GM18502 (cell line): ENCODE measurements at regions not wholly inside any gene's neighbourhood (a gene's known extent, or its start where the extent isn't known, plus 50 kb on each side); places are given as distances from the start of the nearest gene placed in this dataset.

ENCODE experiments used
- ATAC-seq: cut with Tn5 transposase; IDR thresholded peaks from one replicate; pipeline ENCODE4 v1.9.1; 2021; ENCODE audit warnings: mild to moderate bottlenecking; ENCODE audit not compliant: unreplicated experiment, poor library complexity

DNA sequence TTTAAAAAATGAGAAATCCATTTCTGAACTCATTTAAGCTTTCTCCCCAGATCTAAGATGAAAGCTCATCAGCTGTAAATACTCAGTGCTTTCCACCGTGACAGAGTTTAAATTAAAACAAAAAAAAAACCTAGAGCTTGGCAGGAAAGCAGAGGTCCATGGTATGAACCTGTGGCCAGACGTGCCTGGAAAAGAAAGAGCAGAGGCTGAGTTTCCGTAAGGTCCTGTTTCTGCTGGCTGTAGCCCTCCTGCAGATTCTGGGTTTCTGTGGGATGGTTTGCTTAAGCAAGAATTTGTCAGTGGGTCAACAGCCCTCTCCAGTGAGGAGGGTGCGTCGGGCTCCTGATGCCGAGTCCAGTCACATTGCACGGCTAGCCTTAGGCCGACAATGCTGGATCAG, 383.2 kb downstream of the SAMD5 start:
- no peak for ATAC-seq

DNA sequence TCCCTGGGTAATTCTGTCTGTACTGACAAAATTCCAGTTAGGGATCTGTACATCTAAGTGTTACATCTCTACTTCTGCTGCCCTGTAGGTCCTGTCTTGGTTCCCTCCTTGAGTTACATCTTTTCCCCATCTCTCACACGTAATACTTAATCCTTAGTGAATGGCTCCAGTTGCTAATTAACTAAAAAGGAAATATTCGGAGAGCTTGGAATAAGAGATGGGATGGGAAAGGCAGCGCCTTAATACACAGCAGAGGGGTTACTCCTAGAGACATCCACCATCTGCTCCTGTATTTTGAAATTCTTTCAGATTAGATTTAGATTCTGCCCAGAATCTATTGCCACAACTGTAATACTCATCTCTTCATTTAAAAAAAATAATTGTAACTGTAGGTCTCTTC, 384.0 kb downstream of the SAMD5 start:
- no peak for ATAC-seq

GRCh38 chr6:147895272-147895671, 386.8 kb downstream of the SAMD5 start:
- no peak for ATAC-seq

- ATAC-seq = no peak
These were observed 391.8 kb downstream of the SAMD5 start for GRCh38 chr6:147900247-147900830.

DNA sequence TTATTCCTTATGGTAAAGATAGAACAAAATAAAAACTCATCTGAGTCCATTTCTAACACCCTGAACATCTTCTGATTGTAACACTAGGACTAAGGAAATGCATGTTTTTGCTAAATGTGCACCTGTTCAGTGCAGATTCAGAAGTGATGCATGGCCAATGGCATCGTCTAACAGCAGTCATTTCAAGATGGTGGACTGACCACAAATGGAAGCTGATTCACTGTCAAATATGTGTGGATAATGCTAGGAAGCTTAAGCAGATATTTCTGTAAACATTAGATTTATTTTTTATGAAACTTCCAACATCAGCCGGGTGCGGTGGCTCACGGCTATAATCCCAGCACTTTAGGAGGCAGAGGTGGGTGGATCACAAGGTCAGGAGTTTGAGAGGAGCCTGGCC, 394.8 kb downstream of the SAMD5 start:
- no peak for ATAC-seq

DNA sequence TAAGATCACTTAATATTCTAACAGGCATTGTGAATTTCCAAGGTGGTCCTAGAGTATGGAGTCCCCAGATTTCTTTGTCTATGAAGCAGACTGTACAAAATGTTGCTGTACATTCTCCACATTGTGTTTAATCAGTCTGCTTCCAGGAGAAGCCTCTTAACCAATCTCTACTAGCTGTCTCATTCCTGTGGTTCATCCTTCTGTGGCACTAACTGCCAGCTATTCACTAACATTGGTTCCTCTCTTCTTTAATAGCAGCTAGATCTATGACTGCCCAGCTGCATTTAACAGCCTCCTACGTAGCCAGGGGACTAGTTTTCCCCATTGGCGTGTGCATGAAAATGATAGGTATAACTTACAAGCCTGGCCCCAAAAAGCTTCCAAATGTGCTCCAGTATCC, 395.4 kb downstream of the SAMD5 start:
- ATAC-seq = no peak

- no peak for ATAC-seq
These were observed 395.9 kb downstream of the SAMD5 start for GRCh38 chr6:147904416-147904815.

DNA sequence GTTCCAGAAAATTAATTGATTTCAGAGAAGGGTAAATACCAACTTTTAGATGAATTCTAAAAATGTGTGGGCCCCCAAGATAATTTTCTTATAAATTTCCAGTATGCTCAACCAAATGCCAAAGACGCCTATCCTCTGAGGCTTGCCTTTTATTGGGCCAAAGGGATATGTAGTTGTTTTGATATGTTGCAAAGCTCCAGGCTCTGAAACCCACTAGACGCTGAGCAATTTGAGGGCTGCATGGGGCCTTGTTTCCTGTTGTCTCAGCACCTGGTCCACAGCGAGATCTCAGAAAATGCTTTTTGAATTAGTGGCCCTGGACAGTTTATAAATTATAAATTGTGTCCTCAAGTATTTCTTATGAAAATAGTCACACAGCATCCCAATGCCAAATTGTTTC, 397.2 kb downstream of the SAMD5 start:
- ATAC-seq = no peak

GRCh38 chr6:147906361-147906760, 397.9 kb downstream of the SAMD5 start:
- ATAC-seq = no peak

GRCh38 chr6:147909640-147910039, 401.1 kb downstream of the SAMD5 start:
- ATAC-seq = no peak

GRCh38 chr6:147910281-147910680, 401.8 kb downstream of the SAMD5 start:
- ATAC-seq = no peak

DNA sequence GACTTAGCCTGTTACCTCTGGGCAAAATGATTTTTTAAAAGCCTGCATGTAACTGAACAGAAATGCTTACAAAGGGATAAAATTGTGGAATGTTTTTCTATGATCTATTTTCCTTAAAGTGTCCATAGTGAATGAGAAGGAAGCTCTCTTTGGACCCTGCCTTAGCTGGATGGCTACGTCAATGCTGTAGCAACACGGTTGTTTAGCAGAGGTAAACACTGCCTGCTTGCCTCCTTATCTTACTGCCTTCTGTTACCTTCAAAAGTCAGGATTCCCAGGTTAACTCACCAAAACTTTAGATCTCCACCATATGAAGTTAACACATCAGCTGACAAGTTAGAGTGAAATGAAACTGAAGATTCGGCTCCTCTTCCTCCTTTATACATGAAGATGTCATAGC, 402.6 kb downstream of the SAMD5 start:
- ATAC-seq = no peak

- no peak for ATAC-seq
These were observed 403.2 kb downstream of the SAMD5 start for GRCh38 chr6:147911686-147912085.

GRCh38 chr6:147922799-147923198, 414.3 kb downstream of the SAMD5 start:
- no peak for ATAC-seq

GRCh38 chr6:147924598-147924997, 416.1 kb downstream of the SAMD5 start:
- no peak for ATAC-seq

DNA sequence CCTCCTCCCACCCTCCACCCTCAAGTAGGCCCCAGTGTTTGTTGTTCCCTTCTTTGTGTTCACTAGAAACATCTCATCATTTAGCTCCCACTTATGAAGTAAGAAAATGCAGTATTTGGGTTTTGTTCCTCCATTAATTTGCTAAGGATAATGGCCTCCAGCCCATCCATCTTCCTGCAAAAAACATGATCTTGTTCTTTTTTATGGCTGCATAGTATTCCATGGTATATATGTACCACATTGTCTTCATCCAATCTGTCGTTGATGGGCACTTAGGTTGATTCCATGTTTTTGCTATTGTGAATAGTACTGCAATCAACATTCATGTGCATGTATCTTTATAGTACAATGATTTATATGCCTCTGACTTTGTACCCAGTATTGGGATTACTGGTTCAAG, 416.8 kb upstream of the SASH1 start:
- no peak for ATAC-seq

DNA sequence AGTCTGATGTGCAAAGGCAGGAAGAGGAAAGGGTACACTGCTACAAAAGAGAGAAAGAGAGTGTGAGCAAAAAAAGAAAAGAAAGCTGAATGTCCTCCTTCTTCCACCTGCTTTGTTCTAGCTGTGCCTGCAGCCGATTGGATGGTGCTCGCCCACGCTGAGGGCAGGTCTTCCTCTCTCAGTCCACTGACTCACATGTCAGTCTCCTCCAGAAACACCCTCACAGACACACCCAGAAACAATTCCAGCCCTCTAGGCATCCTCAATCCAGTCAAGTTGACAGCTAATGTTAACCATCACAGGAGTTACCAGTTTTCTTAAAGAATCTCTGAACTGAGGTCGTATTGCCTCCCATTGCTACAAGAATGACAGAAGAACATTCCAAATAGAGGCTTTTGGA, 411.9 kb upstream of the SASH1 start:
- ATAC-seq = no peak

DNA sequence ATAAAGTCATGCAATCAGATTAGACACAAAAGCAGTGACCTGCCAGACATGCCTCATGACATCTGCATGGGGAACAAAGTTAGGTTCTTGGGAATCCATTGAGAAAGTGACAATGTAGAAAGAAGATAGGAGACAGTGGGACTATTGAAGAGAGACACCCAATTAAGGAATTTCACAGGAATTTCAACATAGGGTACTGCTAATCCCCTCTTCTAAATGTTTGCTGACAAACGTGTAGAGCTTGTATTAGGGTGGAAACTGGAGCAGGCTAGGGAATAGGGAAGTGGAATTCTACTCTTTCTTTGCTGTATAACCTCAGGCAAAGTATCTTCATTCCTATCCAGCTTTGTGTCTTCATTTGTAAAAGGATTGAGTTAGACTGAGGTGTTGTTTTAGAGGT, 409.4 kb upstream of the SASH1 start:
- ATAC-seq = no peak

GRCh38 chr6:147935656-147936055, 407.0 kb upstream of the SASH1 start:
- ATAC-seq = no peak

DNA sequence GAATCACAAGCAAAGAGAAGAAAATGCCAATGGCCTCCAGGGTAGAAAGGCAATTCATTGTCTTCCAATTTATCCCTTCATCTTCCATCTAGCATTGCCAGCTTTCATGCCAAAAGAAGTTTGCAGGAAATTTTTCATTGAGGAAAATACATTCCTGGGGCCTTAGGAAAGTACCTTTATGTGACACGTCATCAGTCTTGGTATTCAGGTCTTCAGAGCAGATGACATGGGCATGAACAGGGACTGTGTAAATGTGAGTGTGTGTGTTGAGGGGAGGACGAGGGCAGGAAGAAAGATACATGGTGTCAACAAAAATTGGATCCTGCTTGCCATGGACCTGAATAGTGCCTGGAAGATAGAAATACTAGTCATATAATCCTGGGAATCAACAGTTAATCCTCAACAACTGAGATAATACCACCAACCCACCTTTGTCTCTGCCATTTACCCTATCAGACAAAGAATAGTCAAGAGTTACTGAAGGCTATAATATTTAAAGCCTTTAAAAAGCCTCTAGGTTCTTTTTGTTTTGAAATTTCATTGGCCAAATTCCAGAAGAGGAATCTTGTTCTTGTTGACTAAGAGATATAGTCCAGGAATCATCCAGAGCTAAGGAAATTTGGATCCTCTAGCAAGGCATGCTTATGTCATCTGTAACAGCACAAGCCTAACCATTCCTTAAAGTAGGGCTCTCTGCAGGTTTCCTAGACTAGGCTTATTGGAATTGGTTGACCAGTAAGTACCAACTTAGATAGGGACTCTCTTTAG, 405.8 kb upstream of the SASH1 start:
- ATAC-seq = no peak

DNA sequence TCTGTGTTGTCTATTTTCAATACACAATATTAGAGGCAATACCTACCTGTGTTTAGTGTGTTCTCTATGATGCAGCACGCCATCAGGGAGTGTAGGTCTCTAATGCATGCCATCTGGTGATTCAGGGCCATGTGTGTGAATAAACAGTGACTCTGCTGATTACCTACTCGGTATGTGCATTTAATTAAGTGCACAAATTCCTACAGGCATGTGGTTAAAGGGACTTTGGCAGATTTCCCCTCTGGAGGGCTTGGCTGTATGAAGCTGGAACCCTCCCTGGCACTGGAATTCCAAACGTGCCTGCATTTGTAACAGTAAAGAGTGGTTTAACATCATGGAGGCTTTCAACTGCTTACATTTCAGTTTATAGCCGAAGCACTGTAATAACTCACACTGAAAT, 401.5 kb upstream of the SASH1 start:
- ATAC-seq = no peak

GRCh38 chr6:147942363-147942762, 400.3 kb upstream of the SASH1 start:
- no peak for ATAC-seq
